Neural cell (in vitro differentiated cells): ENCODE measurements at regions not wholly inside any gene's neighbourhood (a gene's known extent, or its start where the extent isn't known, plus 50 kb on each side); places are given as distances from the start of the nearest gene placed in this dataset.

Source experiments
- H2AFZ ChIP-seq: fragments of 200-600, 300-800 bp; sonication (generic), shearing (Covaris generic); 2 replicates; pipeline ENCODE4 v1.6.0; 2014; ENCODE audit warnings: low read depth, mild to moderate bottlenecking, antibody characterized with exemption, low read length, moderate library complexity
- H3F3A ChIP-seq: fragments of 200-600 bp; shearing (Covaris generic); 2 replicates; pipeline ENCODE4 v1.6.1; 2016; ENCODE audit warnings: mild to moderate bottlenecking, moderate library complexity, mixed read lengths, antibody characterized with exemption, low read length; ENCODE audit not compliant: insufficient read depth, poor library complexity, severe bottlenecking
- H3K27ac ChIP-seq: fragments of 200-600, 300-800 bp; sonication (generic), shearing (Covaris generic); 2 replicates; pipeline ENCODE4 v1.5.1; 2014; ENCODE audit warnings: mild to moderate bottlenecking, low read length, moderate library complexity
- H3K27me3 ChIP-seq: fragments of 300-800, 200-600 bp; sonication (generic), shearing (Covaris generic); 2 replicates; pipeline ENCODE4 v1.6.0; 2014; ENCODE audit warnings: mild to moderate bottlenecking, low read depth, low read length, moderate library complexity; ENCODE audit not compliant: insufficient read depth
- H3K36me3 ChIP-seq: fragments of 300-800, 200-600 bp; sonication (generic), shearing (Covaris generic); 2 replicates; pipeline ENCODE4 v1.5.1; 2014; ENCODE audit warnings: mild to moderate bottlenecking, antibody characterized with exemption, low read length, moderate library complexity; ENCODE audit not compliant: insufficient read depth
- H3K4me2 ChIP-seq: fragments of 300-800, 200-600 bp; sonication (generic), shearing (Covaris generic); 2 replicates; pipeline ENCODE4 v1.6.0; 2014; ENCODE audit warnings: mild to moderate bottlenecking, low read length
- H3K4me3 ChIP-seq: fragments of 300-800, 200-600 bp; sonication (generic), shearing (Covaris generic); 2 replicates; pipeline ENCODE4 v1.5.1; 2014; ENCODE audit warnings: mild to moderate bottlenecking, low read length, moderate library complexity
- H3K79me2 ChIP-seq: fragments of 200-600 bp; shearing (Covaris generic); replicated peaks from 2 replicates; pipeline ENCODE4 v1.6.0; 2014; ENCODE audit warnings: mild to moderate bottlenecking, low read length, moderate library complexity; ENCODE audit not compliant: insufficient read depth
- H3K9ac ChIP-seq: fragments of 300-800, 200-600 bp; sonication (generic), shearing (Covaris generic); 2 replicates; pipeline ENCODE4 v1.6.1; 2016; ENCODE audit warnings: mild to moderate bottlenecking, low read length, mixed read lengths
- H3K9me2 ChIP-seq: fragments of 200-600 bp; shearing (Covaris generic); 2 replicates; pipeline ENCODE4 v1.6.1; 2016; ENCODE audit warnings: mild to moderate bottlenecking, low read length, mixed read lengths; ENCODE audit not compliant: insufficient read depth
- H3K9me3 ChIP-seq: fragments of 200-600, 300-800 bp; sonication (generic), shearing (Covaris generic); 2 replicates; pipeline ENCODE4 v1.6.1; 2016; ENCODE audit warnings: mild to moderate bottlenecking, mixed run types, low read length, moderate library complexity, mixed read lengths
- H4K20me1 ChIP-seq: fragments of 200-600 bp; shearing (Covaris generic); 2 replicates; pipeline ENCODE4 v1.6.1; 2016; ENCODE audit warnings: mild to moderate bottlenecking, mixed run types; ENCODE audit not compliant: insufficient read depth
- EP300 ChIP-seq: fragments of 450-650 bp; conservative IDR thresholded peaks from 2 replicates; pipeline ENCODE4 v1.6.1; 2014; ENCODE audit warnings: antibody characterized with exemption, mild to moderate bottlenecking, moderate library complexity; ENCODE audit not compliant: poor library complexity, severe bottlenecking
- EZH2 ChIP-seq: fragments of 200-600, 300-800 bp; shearing (Covaris generic), sonication (generic); IDR thresholded peaks from 2 replicates; pipeline ENCODE4 v1.6.1; 2014; ENCODE audit warnings: antibody characterized with exemption, low read length, borderline replicate concordance, mild to moderate bottlenecking; ENCODE audit not compliant: insufficient read depth, poor library complexity, severe bottlenecking
- MXI1 ChIP-seq: fragments of 450-650 bp; conservative IDR thresholded peaks from 2 replicates; pipeline ENCODE4 v1.6.1; 2014; ENCODE audit warnings: antibody characterized with exemption, mild to moderate bottlenecking; ENCODE audit not compliant: poor library complexity, severe bottlenecking
- POLR2AphosphoS5 ChIP-seq: IDR thresholded peaks from 2 replicates; pipeline ENCODE4 v1.6.1; 2012
- RAD21 ChIP-seq: fragments of 450-650 bp; conservative IDR thresholded peaks from 2 replicates; pipeline ENCODE4 v1.6.1; 2014; ENCODE audit warnings: antibody characterized with exemption, mild to moderate bottlenecking, moderate library complexity
- SMC3 ChIP-seq: fragments of 450-650 bp; conservative IDR thresholded peaks from 2 replicates; pipeline ENCODE4 v1.6.1; 2014; ENCODE audit warnings: antibody characterized with exemption, mild to moderate bottlenecking, moderate library complexity; ENCODE audit not compliant: poor library complexity
- TAF1 ChIP-seq: IDR thresholded peaks from 2 replicates; pipeline ENCODE4 v1.6.1; 2012; ENCODE audit warnings: low read depth
- TF ChIP-seq, protein P1 (sequence below): IDR thresholded peaks from 2 replicates; pipeline ENCODE4 v1.6.1; 2012; ENCODE audit warnings: borderline replicate concordance
- TF ChIP-seq, protein P2 (sequence below): fragments of 450-650 bp; IDR thresholded peaks from 2 replicates; pipeline ENCODE4 v1.5.1; 2014; ENCODE audit warnings: antibody characterized with exemption, mild to moderate bottlenecking, moderate library complexity; ENCODE audit not compliant: poor library complexity, severe bottlenecking

DNA sequence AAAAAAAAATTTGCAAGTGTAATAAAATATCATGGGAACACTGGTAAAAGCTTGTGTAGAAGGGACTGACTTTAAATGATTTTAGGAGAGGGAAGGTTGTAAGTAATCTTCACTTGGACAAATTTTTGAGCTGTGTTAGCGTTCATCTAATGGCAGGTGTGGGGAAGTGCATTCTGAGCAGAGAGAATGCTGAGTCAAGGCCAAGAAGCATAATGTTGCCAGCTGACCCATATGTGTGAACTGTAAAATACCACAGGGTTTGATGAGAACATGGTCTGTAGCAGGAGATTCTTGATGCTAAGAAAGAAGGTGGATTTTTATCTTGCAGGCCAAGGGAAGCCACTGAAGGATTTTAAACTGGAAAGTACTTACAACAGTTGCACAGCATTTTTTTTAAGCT, 98.2 kb upstream of the ZNF32 start:
- Histone ChIP-seq H3K36me3 (no peaks in the 10 kb centered on the region), H3K27me3 (no peaks in the 10 kb centered on the region), H4K20me1 (no peaks in the 10 kb centered on the region), H3K9me3 (no peaks in the 10 kb centered on the region), H3K27ac (no peak overlapping the region), H3K4me2 (no peak overlapping the region), H3K79me2 (no peaks in the 10 kb centered on the region), H3K9me2 (no peaks in the 10 kb centered on the region), H2AFZ (no peak overlapping the region), H3K9ac (no peak overlapping the region), H3K4me3 (no peak overlapping the region), H3F3A (no peaks in the 10 kb centered on the region)
- TF ChIP-seq TAF1 (no peak), RAD21 (no peak), EP300 (no peak), SMC3 (no peak), MXI1 (no peak), EZH2 (no peak), POLR2AphosphoS5 (no peak)
- TF ChIP-seq, protein P1, sequence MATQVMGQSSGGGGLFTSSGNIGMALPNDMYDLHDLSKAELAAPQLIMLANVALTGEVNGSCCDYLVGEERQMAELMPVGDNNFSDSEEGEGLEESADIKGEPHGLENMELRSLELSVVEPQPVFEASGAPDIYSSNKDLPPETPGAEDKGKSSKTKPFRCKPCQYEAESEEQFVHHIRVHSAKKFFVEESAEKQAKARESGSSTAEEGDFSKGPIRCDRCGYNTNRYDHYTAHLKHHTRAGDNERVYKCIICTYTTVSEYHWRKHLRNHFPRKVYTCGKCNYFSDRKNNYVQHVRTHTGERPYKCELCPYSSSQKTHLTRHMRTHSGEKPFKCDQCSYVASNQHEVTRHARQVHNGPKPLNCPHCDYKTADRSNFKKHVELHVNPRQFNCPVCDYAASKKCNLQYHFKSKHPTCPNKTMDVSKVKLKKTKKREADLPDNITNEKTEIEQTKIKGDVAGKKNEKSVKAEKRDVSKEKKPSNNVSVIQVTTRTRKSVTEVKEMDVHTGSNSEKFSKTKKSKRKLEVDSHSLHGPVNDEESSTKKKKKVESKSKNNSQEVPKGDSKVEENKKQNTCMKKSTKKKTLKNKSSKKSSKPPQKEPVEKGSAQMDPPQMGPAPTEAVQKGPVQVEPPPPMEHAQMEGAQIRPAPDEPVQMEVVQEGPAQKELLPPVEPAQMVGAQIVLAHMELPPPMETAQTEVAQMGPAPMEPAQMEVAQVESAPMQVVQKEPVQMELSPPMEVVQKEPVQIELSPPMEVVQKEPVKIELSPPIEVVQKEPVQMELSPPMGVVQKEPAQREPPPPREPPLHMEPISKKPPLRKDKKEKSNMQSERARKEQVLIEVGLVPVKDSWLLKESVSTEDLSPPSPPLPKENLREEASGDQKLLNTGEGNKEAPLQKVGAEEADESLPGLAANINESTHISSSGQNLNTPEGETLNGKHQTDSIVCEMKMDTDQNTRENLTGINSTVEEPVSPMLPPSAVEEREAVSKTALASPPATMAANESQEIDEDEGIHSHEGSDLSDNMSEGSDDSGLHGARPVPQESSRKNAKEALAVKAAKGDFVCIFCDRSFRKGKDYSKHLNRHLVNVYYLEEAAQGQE, result no peak
- TF ChIP-seq, protein P2, sequence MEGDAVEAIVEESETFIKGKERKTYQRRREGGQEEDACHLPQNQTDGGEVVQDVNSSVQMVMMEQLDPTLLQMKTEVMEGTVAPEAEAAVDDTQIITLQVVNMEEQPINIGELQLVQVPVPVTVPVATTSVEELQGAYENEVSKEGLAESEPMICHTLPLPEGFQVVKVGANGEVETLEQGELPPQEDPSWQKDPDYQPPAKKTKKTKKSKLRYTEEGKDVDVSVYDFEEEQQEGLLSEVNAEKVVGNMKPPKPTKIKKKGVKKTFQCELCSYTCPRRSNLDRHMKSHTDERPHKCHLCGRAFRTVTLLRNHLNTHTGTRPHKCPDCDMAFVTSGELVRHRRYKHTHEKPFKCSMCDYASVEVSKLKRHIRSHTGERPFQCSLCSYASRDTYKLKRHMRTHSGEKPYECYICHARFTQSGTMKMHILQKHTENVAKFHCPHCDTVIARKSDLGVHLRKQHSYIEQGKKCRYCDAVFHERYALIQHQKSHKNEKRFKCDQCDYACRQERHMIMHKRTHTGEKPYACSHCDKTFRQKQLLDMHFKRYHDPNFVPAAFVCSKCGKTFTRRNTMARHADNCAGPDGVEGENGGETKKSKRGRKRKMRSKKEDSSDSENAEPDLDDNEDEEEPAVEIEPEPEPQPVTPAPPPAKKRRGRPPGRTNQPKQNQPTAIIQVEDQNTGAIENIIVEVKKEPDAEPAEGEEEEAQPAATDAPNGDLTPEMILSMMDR, result no peak

DNA sequence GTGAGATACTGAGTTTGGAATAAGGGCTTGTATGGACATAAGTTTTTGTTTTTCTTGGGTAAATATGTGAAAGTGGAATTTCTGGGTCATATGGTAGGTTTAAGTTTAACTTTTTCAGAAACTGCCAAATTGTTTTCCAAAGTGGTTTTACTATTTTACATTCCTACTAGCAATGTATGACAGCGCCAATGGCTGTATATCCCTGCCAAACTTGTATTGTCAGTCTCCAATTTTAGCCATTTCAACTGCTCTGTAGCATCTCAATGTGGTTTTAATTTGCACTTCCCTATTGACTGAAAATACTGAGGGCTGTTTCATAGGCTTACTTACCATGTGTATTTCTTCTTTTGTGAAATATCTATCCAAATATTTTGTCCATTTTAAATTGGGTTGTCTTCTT, 90.5 kb upstream of the ZNF32 start:
- Histone ChIP-seq H3F3A (no peaks in the 10 kb centered on the region), H3K9ac (no peak overlapping the region), H3K4me3 (no peak overlapping the region), H3K79me2 (no peaks in the 10 kb centered on the region), H3K36me3 (no peaks in the 10 kb centered on the region), H3K27me3 (no peaks in the 10 kb centered on the region), H4K20me1 (no peaks in the 10 kb centered on the region), H3K27ac (no peak overlapping the region), H2AFZ (no peak overlapping the region), H3K4me2 (no peak overlapping the region), H3K9me3 (no peaks in the 10 kb centered on the region), H3K9me2 (no peaks in the 10 kb centered on the region)
- TF ChIP-seq, protein P1, result no peak
- TF ChIP-seq RAD21, result no peak
- no peak for TF ChIP-seq EP300
- no peak for TF ChIP-seq POLR2AphosphoS5
